H1 (cell line): ENCODE measurements at regions not wholly inside any gene's neighbourhood (a gene's known extent, or its start where the extent isn't known, plus 50 kb on each side); places are given as distances from the start of the nearest gene placed in this dataset.

ENCODE experiments used
- BCL11A ChIP-seq, 2 experiments: IDR thresholded peaks; one replicate each; pipeline ENCODE4 v1.6.1; 2011; ENCODE audit warnings: low read depth in 2 of 2, low read length in 2 of 2, mild to moderate bottlenecking in 2 of 2
- CHD2 ChIP-seq: IDR thresholded peaks from 2 replicates; pipeline ENCODE4 v1.6.1; 2012; ENCODE audit warnings: low read length, improper control_type of control experiment
- EZH2 ChIP-seq: fragments of 200-600 bp; sonication (generic); IDR thresholded peaks from 2 replicates; pipeline ENCODE4 v1.7.1; 2012; ENCODE audit warnings: low read depth, mild to moderate bottlenecking, moderate library complexity, low read length, inconsistent platforms; ENCODE audit not compliant: severe bottlenecking
- MAFK ChIP-seq: IDR thresholded peaks from 2 replicates; pipeline ENCODE4 v1.6.1; 2012; ENCODE audit warnings: low read depth, mild to moderate bottlenecking, improper control_type of control experiment, low read length
- RAD21 ChIP-seq, 2 experiments: IDR thresholded peaks in 1 of 2; conservative IDR thresholded peaks in 1 of 2; 2 replicates each; pipeline ENCODE4 v1.6.1; 2011; ENCODE audit warnings: low read depth in 2 of 2, low read length in 2 of 2, improper control_type of control experiment in 1 of 2, inconsistent platforms in 1 of 2, mild to moderate bottlenecking in 1 of 2, moderate library complexity in 1 of 2
- SIN3A ChIP-seq, 2 experiments: IDR thresholded peaks in 1 of 2; conservative IDR thresholded peaks in 1 of 2; 2 replicates each; pipeline ENCODE4 v1.6.1; 2011 to 2012; ENCODE audit warnings: low read length in 2 of 2, improper control_type of control experiment in 1 of 2, low read depth in 1 of 2, mild to moderate bottlenecking in 1 of 2
- SP2 ChIP-seq: IDR thresholded peaks from 2 replicates; pipeline ENCODE4 v1.6.1; 2012; ENCODE audit warnings: mild to moderate bottlenecking, low read length, inconsistent platforms
- USF2 ChIP-seq: IDR thresholded peaks from 2 replicates; pipeline ENCODE4 v1.6.1; 2011; ENCODE audit warnings: low read length, improper control_type of control experiment
- TF ChIP-seq, protein P1 (sequence below): fragments of 300-600 bp; sonication (generic); IDR thresholded peaks from 2 replicates; pipeline ENCODE4 v1.7.1; 2012; ENCODE audit warnings: low read length, moderate library complexity, mild to moderate bottlenecking, inconsistent platforms; ENCODE audit not compliant: insufficient replicate concordance
- TF ChIP-seq, protein P2 (sequence below): IDR thresholded peaks from 2 replicates; pipeline ENCODE4 v1.6.1; 2012; ENCODE audit warnings: inconsistent platforms

DNA sequence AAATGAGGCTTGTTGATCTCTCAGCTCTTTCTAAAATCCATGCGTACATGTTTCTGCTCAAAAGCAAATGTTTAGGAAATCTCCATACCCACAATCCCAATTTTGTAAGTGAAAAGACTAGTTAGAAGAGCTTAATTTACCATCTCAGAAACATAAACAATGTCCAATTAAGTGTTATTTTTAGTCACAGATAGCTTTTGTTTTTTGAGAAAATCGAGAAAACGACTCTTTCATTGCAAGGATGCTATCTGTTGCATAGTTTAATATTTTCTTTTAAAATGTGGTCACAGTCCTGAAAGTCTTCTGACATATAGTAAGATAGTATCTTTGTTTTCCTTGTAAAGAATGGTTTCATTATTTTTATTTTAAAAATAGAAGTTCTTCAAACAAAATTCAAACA lies 338.0 kb upstream of the DAB2 start (continued):
- TF ChIP-seq, protein P1, sequence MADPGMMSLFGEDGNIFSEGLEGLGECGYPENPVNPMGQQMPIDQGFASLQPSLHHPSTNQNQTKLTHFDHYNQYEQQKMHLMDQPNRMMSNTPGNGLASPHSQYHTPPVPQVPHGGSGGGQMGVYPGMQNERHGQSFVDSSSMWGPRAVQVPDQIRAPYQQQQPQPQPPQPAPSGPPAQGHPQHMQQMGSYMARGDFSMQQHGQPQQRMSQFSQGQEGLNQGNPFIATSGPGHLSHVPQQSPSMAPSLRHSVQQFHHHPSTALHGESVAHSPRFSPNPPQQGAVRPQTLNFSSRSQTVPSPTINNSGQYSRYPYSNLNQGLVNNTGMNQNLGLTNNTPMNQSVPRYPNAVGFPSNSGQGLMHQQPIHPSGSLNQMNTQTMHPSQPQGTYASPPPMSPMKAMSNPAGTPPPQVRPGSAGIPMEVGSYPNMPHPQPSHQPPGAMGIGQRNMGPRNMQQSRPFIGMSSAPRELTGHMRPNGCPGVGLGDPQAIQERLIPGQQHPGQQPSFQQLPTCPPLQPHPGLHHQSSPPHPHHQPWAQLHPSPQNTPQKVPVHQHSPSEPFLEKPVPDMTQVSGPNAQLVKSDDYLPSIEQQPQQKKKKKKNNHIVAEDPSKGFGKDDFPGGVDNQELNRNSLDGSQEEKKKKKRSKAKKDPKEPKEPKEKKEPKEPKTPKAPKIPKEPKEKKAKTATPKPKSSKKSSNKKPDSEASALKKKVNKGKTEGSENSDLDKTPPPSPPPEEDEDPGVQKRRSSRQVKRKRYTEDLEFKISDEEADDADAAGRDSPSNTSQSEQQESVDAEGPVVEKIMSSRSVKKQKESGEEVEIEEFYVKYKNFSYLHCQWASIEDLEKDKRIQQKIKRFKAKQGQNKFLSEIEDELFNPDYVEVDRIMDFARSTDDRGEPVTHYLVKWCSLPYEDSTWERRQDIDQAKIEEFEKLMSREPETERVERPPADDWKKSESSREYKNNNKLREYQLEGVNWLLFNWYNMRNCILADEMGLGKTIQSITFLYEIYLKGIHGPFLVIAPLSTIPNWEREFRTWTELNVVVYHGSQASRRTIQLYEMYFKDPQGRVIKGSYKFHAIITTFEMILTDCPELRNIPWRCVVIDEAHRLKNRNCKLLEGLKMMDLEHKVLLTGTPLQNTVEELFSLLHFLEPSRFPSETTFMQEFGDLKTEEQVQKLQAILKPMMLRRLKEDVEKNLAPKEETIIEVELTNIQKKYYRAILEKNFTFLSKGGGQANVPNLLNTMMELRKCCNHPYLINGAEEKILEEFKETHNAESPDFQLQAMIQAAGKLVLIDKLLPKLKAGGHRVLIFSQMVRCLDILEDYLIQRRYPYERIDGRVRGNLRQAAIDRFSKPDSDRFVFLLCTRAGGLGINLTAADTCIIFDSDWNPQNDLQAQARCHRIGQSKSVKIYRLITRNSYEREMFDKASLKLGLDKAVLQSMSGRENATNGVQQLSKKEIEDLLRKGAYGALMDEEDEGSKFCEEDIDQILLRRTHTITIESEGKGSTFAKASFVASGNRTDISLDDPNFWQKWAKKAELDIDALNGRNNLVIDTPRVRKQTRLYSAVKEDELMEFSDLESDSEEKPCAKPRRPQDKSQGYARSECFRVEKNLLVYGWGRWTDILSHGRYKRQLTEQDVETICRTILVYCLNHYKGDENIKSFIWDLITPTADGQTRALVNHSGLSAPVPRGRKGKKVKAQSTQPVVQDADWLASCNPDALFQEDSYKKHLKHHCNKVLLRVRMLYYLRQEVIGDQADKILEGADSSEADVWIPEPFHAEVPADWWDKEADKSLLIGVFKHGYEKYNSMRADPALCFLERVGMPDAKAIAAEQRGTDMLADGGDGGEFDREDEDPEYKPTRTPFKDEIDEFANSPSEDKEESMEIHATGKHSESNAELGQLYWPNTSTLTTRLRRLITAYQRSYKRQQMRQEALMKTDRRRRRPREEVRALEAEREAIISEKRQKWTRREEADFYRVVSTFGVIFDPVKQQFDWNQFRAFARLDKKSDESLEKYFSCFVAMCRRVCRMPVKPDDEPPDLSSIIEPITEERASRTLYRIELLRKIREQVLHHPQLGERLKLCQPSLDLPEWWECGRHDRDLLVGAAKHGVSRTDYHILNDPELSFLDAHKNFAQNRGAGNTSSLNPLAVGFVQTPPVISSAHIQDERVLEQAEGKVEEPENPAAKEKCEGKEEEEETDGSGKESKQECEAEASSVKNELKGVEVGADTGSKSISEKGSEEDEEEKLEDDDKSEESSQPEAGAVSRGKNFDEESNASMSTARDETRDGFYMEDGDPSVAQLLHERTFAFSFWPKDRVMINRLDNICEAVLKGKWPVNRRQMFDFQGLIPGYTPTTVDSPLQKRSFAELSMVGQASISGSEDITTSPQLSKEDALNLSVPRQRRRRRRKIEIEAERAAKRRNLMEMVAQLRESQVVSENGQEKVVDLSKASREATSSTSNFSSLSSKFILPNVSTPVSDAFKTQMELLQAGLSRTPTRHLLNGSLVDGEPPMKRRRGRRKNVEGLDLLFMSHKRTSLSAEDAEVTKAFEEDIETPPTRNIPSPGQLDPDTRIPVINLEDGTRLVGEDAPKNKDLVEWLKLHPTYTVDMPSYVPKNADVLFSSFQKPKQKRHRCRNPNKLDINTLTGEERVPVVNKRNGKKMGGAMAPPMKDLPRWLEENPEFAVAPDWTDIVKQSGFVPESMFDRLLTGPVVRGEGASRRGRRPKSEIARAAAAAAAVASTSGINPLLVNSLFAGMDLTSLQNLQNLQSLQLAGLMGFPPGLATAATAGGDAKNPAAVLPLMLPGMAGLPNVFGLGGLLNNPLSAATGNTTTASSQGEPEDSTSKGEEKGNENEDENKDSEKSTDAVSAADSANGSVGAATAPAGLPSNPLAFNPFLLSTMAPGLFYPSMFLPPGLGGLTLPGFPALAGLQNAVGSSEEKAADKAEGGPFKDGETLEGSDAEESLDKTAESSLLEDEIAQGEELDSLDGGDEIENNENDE = no peak
- TF ChIP-seq CHD2 (no peak), SIN3A (conservative IDR thresholded peaks at IDR 0.05 in 1 of 2, IDR thresholded peaks at IDR 0.05 in 1 of 2; ENCODE audit: low read depth in 1 of 2, low read length in 2 of 2) (no peak), BCL11A (IDR thresholded peaks at IDR 0.05; ENCODE audit: low read depth in 2 of 2, low read length in 2 of 2) (no peak), USF2 (no peak), SP2 (no peak), RAD21 (IDR thresholded peaks at IDR 0.05 in 1 of 2, conservative IDR thresholded peaks at IDR 0.05 in 1 of 2; ENCODE audit: low read depth in 2 of 2, low read length in 2 of 2) (no peak), EZH2 (no peak), MAFK (no peak)
- TF ChIP-seq, protein P2, sequence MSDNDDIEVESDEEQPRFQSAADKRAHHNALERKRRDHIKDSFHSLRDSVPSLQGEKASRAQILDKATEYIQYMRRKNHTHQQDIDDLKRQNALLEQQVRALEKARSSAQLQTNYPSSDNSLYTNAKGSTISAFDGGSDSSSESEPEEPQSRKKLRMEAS = no peak
